ENCODE measurements at regions not wholly inside any gene's neighbourhood (a gene's known extent, or its start where the extent isn't known, plus 50 kb on each side); places are given as distances from the start of the nearest gene placed in this dataset.

DNA sequence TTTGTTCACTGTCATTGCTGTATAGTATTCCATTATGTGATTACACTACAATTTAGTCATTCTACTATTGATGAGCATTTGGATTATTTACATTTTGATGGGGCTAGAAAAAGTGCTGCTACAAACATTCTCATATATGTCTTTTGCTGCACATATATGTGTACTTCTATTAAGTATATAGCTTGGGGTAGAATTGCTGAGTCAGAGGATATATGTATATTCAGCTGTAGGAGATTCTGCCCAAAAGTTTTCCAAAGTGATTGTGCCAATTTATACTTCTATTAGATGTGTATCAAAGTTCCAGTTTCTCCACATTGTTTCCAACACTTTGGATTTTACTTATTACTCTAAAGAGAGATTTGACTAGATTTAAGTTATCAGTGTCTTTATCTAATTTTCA is 101.7 kb upstream of the UGP2 start:
- TF ChIP-seq, protein P1, sequence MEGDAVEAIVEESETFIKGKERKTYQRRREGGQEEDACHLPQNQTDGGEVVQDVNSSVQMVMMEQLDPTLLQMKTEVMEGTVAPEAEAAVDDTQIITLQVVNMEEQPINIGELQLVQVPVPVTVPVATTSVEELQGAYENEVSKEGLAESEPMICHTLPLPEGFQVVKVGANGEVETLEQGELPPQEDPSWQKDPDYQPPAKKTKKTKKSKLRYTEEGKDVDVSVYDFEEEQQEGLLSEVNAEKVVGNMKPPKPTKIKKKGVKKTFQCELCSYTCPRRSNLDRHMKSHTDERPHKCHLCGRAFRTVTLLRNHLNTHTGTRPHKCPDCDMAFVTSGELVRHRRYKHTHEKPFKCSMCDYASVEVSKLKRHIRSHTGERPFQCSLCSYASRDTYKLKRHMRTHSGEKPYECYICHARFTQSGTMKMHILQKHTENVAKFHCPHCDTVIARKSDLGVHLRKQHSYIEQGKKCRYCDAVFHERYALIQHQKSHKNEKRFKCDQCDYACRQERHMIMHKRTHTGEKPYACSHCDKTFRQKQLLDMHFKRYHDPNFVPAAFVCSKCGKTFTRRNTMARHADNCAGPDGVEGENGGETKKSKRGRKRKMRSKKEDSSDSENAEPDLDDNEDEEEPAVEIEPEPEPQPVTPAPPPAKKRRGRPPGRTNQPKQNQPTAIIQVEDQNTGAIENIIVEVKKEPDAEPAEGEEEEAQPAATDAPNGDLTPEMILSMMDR (IDR thresholded peaks at IDR 0.05; ENCODE audit: borderline replicate concordance, extremely low read depth, low read length, poor library complexity, severe bottlenecking): no peak
- no peak for TF ChIP-seq EZH2 (IDR thresholded peaks at IDR 0.05; ENCODE audit: borderline replicate concordance, low read depth, low read length, severe bottlenecking)
